Panc1 (cell line): ENCODE measurements at regions not wholly inside any gene's neighbourhood (a gene's known extent, or its start where the extent isn't known, plus 50 kb on each side); places are given as distances from the start of the nearest gene placed in this dataset.

ENCODE experiments used
- ATAC-seq: fragments of 200-7000 bp; cut with Tn5 transposase; 2 replicates; pipeline ENCODE4 v1.9.1; 2020; ENCODE audit warnings: mild to moderate bottlenecking, moderate library complexity
- BruUV-seq: library from RNA; stranded (reverse); fragments of 400-500 nt; replicated peaks from 2 replicates; lab custom pipeline; 2021; lab: Mats Ljungman, UMichigan
- CTCF ChIA-PET: fragments of 300-600 bp; sonication (Branson Sonifier 250); formaldehyde crosslinking; loops from one replicate; lab custom pipeline; 2022; ENCODE audit warnings: antibody characterized with exemption; lab: Charles Lee
- POLR2A ChIA-PET: fragments of 300-600 bp; sonication (Branson Sonifier 250); formaldehyde crosslinking; loops from one replicate; lab custom pipeline; 2022; ENCODE audit warnings: antibody characterized with exemption; lab: Charles Lee
- DNase-seq: peaks from one replicate; pipeline ENCODE4 v3.0.0-alpha.2; 2010; ENCODE audit warnings: low read depth, low spot score
- H3K27ac ChIP-seq: 2 replicates; pipeline ENCODE4 v1.5.1; 2011; ENCODE audit warnings: mild to moderate bottlenecking, low read length, inconsistent platforms
- H3K27me3 ChIP-seq: fragments of 200-500 bp; sonication (Bioruptor generic); 2 replicates; pipeline ENCODE4 v1.6.0; 2014; ENCODE audit warnings: low read length, inconsistent platforms; ENCODE audit not compliant: control insufficient read depth, insufficient read depth
- H3K36me3 ChIP-seq: fragments of 200-500 bp; sonication (Bioruptor generic); 2 replicates; pipeline ENCODE4 v1.5.1; 2014; ENCODE audit warnings: inconsistent platforms, mild to moderate bottlenecking, low read length, moderate library complexity; ENCODE audit not compliant: control insufficient read depth, insufficient read depth
- H3K4me1 ChIP-seq: 2 replicates; pipeline ENCODE4 v1.5.1; 2011; ENCODE audit warnings: inconsistent platforms, mild to moderate bottlenecking, low read length, moderate library complexity; ENCODE audit not compliant: control insufficient read depth, insufficient read depth
- H3K4me3 ChIP-seq, 2 experiments: 2 replicates each; pipeline ENCODE4 v1.5.1; 2011 to 2012; ENCODE audit warnings: low read depth in 2 of 2, low read length in 2 of 2, mild to moderate bottlenecking in 2 of 2, inconsistent platforms in 1 of 2, moderate library complexity in 1 of 2
- H3K9me3 ChIP-seq: fragments of 200-500 bp; sonication (Bioruptor generic); 2 replicates; pipeline ENCODE4 v1.5.1; 2014; ENCODE audit warnings: low read depth, mild to moderate bottlenecking, inconsistent platforms, low read length, moderate library complexity; ENCODE audit not compliant: control insufficient read depth, insufficient read depth
- CTCF ChIP-seq: fragments of 450-650 bp; IDR thresholded peaks from 2 replicates; pipeline ENCODE4 v1.5.1; 2017; ENCODE audit warnings: mild to moderate bottlenecking
- POLR2AphosphoS5 ChIP-seq: IDR thresholded peaks from 2 replicates; pipeline ENCODE4 v1.6.1; 2012; ENCODE audit warnings: mild to moderate bottlenecking, low read depth, low read length, moderate library complexity
- REST ChIP-seq, 2 experiments: IDR thresholded peaks; 2 replicates each; pipeline ENCODE4 v1.6.1; 2011 to 2012; ENCODE audit warnings: low read depth in 2 of 2, control low read depth in 1 of 2, low read length in 1 of 2, mild to moderate bottlenecking in 1 of 2, moderate library complexity in 1 of 2; ENCODE audit not compliant: insufficient read depth in 1 of 2
- SIN3A ChIP-seq: IDR thresholded peaks from 2 replicates; pipeline ENCODE4 v1.6.1; 2012; ENCODE audit warnings: low read depth, mild to moderate bottlenecking, low read length, moderate library complexity, borderline replicate concordance; ENCODE audit not compliant: insufficient read depth
- TCF7L2 ChIP-seq: IDR thresholded peaks from 2 replicates; pipeline ENCODE4 v1.6.1; 2011; ENCODE audit warnings: mild to moderate bottlenecking, low read depth, low read length, inconsistent platforms
- in situ Hi-C: cut with HindIII; loops from 2 replicates; pipeline ENCODE4 v1.10.0; 2016; ENCODE audit warnings: low sequenced_read_pairs, low pct_unique_long_range_greater_than_20kb
- intact Hi-C: fragments of 100-400 bp; cut with micrococcal nuclease; formaldehyde crosslinking; loops from one replicate; pipeline ENCODE4 v1.10.0; 2022; ENCODE audit not compliant: unreplicated experiment

DNA sequence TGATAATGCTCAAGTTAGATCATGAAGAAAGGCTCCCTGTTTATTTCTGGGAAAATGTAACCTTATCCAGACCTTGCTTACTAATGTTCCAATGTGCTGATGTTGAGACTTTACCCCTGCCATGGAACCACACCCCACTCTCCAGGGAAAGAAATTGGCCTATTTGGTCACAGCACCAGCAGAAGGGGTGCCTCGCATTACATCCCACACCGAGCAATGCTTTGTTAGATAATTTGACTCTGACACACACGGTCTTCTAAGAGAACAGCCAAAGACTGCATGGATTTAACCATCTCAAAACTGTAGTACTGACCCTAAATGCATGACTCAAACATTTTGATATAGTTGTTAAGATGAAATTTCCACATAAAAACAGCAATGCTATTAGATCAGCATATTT lies 152.1 kb upstream of the CCDC150 start:
- Histone ChIP-seq H3K27me3 (no peaks in the 10 kb centered on the region), H3K4me1 (no peaks in the 10 kb centered on the region), H3K9me3 (no peaks in the 10 kb centered on the region), H3K27ac (no peak overlapping the region), H3K4me3 (no peak overlapping the region), H3K36me3 (no peaks in the 10 kb centered on the region)
- ATAC-seq (no peak), DNase-seq (no peak)
- TF ChIP-seq POLR2AphosphoS5 = no peak
- TF ChIP-seq CTCF = no peak
- TF ChIP-seq SIN3A = no peak
- no peak for TF ChIP-seq TCF7L2
- TF ChIP-seq REST (IDR thresholded peaks at IDR 0.05; ENCODE audit: insufficient read depth in 1 of 2, low read depth in 2 of 2, low read length in 1 of 2) = no peak
- ChIA-PET CTCF (no interaction called here), POLR2A (no interaction called here)
- in situ Hi-C loops = no loop called here
- BruUV-seq = no TSS peak
- intact Hi-C loops = no loop called here

GRCh38 chr2:196489371-196489770 lies 150.1 kb upstream of the CCDC150 start:
- no TSS peak for BruUV-seq
- H3K27ac ChIP-seq = no peak overlapping the region
- H3K9me3 ChIP-seq = no peaks in the 10 kb centered on the region; the same call in 1 of the 2 replicates
- H3K4me1 ChIP-seq = no peaks in the 10 kb centered on the region
- no peaks in the 10 kb centered on the region for H3K27me3 ChIP-seq
- intact Hi-C loops = no loop called here
- POLR2A ChIA-PET = no interaction called here
- H3K36me3 ChIP-seq = no peaks in the 10 kb centered on the region
- TF ChIP-seq REST (IDR thresholded peaks at IDR 0.05; ENCODE audit: insufficient read depth in 1 of 2, low read depth in 2 of 2, low read length in 1 of 2) (no peak), CTCF (no peak), POLR2AphosphoS5 (no peak), TCF7L2 (no peak), SIN3A (no peak)
- in situ Hi-C loops = no loop called here
- no peak for DNase-seq
- ATAC-seq = no peak
- H3K4me3 ChIP-seq = no peak overlapping the region
- CTCF ChIA-PET = no interaction called here
